PFSK-1 (cell line): ENCODE measurements at regions not wholly inside any gene's neighbourhood (a gene's known extent, or its start where the extent isn't known, plus 50 kb on each side); places are given as distances from the start of the nearest gene placed in this dataset.

ENCODE experiments used
- FOXP2 ChIP-seq: optimal IDR thresholded peaks from 2 replicates; pipeline ENCODE3; 2011; ENCODE audit warnings: borderline replicate concordance, control low read depth, inconsistent platforms; ENCODE audit not compliant: insufficient read depth; ENCODE audit errors: extremely low read length, extremely low read depth
- POLR2AphosphoS5 ChIP-seq: IDR thresholded peaks from 2 replicates; pipeline ENCODE4 v1.6.1; 2012; ENCODE audit warnings: low read depth, mild to moderate bottlenecking, control low read depth, low read length, moderate library complexity
- SIN3A ChIP-seq: IDR thresholded peaks from 2 replicates; pipeline ENCODE4 v1.6.1; 2012; ENCODE audit warnings: mild to moderate bottlenecking, low read length, moderate library complexity, borderline replicate concordance; ENCODE audit not compliant: insufficient read depth
- TAF1 ChIP-seq: IDR thresholded peaks from 2 replicates; pipeline ENCODE4 v1.6.1; 2012; ENCODE audit warnings: low read length, control low read depth, borderline replicate concordance; ENCODE audit not compliant: insufficient read depth
- TF ChIP-seq, protein P1 (sequence below), 2 experiments: IDR thresholded peaks; 2 replicates each; pipeline versions ENCODE4 v1.6.1 to v1.8.0; 2011 to 2012; ENCODE audit warnings: low read depth in 2 of 2, low read length in 2 of 2, control low read depth in 1 of 2, inconsistent platforms in 1 of 2, mild to moderate bottlenecking in 1 of 2, moderate library complexity in 1 of 2; ENCODE audit not compliant: insufficient read depth in 1 of 2

DNA sequence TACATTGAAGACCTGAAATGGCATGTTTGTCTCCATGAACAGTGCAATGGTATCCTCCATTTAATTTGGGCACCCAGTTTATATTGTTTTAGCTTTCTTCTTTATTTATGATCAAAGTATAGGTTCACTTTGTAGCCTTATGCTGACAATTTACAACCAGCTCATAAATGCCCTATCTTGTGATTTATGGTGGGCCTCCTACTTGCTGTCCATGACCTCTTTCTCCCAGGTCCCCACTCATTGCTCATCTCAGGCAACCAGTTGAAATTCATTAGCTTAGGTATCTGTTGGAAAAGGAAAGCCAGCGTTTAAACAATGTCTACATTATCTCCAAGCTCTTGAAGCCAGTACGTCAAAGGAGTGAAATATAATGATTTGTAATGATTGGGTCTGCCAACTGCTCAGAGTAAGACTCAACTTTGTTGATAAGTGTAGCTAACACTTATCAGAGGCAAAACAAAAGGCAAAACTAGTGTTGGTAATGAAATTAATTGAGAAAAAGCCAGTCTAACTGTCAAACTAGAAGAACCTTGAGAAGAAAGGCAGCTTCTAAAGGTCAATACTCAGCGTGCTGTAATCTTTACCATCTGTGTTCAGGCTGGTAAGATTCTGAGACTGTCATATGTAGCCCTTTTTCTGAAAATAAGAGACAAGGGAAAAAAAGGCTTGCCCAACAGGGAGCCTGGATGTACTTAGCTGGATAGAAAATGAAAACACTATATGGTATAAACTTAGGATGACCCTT, 695.9 kb downstream of the EPHA4 start:
- no peak for TF ChIP-seq SIN3A
- TF ChIP-seq POLR2AphosphoS5 = no peak
- TF ChIP-seq, protein P1, sequence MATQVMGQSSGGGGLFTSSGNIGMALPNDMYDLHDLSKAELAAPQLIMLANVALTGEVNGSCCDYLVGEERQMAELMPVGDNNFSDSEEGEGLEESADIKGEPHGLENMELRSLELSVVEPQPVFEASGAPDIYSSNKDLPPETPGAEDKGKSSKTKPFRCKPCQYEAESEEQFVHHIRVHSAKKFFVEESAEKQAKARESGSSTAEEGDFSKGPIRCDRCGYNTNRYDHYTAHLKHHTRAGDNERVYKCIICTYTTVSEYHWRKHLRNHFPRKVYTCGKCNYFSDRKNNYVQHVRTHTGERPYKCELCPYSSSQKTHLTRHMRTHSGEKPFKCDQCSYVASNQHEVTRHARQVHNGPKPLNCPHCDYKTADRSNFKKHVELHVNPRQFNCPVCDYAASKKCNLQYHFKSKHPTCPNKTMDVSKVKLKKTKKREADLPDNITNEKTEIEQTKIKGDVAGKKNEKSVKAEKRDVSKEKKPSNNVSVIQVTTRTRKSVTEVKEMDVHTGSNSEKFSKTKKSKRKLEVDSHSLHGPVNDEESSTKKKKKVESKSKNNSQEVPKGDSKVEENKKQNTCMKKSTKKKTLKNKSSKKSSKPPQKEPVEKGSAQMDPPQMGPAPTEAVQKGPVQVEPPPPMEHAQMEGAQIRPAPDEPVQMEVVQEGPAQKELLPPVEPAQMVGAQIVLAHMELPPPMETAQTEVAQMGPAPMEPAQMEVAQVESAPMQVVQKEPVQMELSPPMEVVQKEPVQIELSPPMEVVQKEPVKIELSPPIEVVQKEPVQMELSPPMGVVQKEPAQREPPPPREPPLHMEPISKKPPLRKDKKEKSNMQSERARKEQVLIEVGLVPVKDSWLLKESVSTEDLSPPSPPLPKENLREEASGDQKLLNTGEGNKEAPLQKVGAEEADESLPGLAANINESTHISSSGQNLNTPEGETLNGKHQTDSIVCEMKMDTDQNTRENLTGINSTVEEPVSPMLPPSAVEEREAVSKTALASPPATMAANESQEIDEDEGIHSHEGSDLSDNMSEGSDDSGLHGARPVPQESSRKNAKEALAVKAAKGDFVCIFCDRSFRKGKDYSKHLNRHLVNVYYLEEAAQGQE (IDR thresholded peaks at IDR 0.05; ENCODE audit: insufficient read depth in 1 of 2, low read depth in 2 of 2, low read length in 2 of 2) = no peak
- no peak for TF ChIP-seq TAF1
- no peak for TF ChIP-seq FOXP2
